Neuron (in vitro differentiated cells): ENCODE measurements at regions not wholly inside any gene's neighbourhood (a gene's known extent, or its start where the extent isn't known, plus 50 kb on each side); places are given as distances from the start of the nearest gene placed in this dataset.
"Not testable (repeated sequence)": the region's sequence is repeated elsewhere in the genome, so short reads cannot be mapped to it uniquely, and the experiment has no call there.

Source experiments
- H2AFZ ChIP-seq: one replicate; pipeline ENCODE4 v1.6.1; 2013; ENCODE audit warnings: low read depth, mild to moderate bottlenecking, inconsistent platforms, low read length, moderate library complexity
- H3K27me3 ChIP-seq: one replicate; pipeline ENCODE4 v1.6.1; 2013; ENCODE audit warnings: low read length; ENCODE audit not compliant: insufficient read depth
- H3K36me3 ChIP-seq: one replicate; pipeline ENCODE4 v1.6.1; 2013; ENCODE audit warnings: low read length; ENCODE audit not compliant: insufficient read depth
- H3K4me1 ChIP-seq: one replicate; pipeline ENCODE4 v1.6.1; 2013; ENCODE audit warnings: low read length; ENCODE audit not compliant: insufficient read depth
- H3K4me3 ChIP-seq: 2 replicates; pipeline ENCODE4 v1.5.1; 2013; ENCODE audit warnings: mild to moderate bottlenecking, low read length, moderate library complexity
- H3K9me3 ChIP-seq: one replicate; pipeline ENCODE4 v1.6.1; 2013; ENCODE audit warnings: low read length

DNA sequence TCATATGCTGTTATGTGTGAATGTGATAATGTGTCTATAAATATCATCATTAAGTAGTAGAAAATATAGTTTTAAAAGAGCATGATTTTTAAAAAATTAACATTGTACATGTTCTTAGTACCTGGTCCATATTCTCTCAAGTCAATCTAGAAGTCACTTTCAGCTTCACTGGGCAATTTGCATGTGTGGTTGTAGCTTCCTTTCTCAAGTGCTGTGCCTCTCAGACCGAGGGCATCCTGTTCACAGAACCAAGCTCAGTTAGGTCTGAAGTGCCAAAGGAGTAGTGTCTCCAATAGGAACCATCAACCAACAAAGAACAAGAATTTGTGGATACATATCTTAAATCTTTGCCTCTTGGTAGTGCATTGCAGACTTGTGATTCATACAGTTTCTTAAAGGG lies 541.8 kb upstream of the SLC10A2 start:
- peaks cover under 1% of the 10 kb centered on the region for H3K4me1 ChIP-seq
- H2AFZ ChIP-seq, result no peak overlapping the region
- peaks cover 3% of the 10 kb centered on the region for H3K9me3 ChIP-seq
- no peaks in the 10 kb centered on the region for H3K27me3 ChIP-seq
- no peak overlapping the region for H3K4me3 ChIP-seq
- no peaks in the 10 kb centered on the region for H3K36me3 ChIP-seq

GRCh38 chr13:103605546-103606326 lies 539.5 kb upstream of the SLC10A2 start:
- Histone ChIP-seq H3K4me1 (no peaks in the 10 kb centered on the region), H2AFZ (no peak overlapping the region), H3K4me3 (no peak overlapping the region), H3K27me3 (no peaks in the 10 kb centered on the region), H3K36me3 (no peaks in the 10 kb centered on the region), H3K9me3 (peaks cover 3% of the 10 kb centered on the region)

DNA sequence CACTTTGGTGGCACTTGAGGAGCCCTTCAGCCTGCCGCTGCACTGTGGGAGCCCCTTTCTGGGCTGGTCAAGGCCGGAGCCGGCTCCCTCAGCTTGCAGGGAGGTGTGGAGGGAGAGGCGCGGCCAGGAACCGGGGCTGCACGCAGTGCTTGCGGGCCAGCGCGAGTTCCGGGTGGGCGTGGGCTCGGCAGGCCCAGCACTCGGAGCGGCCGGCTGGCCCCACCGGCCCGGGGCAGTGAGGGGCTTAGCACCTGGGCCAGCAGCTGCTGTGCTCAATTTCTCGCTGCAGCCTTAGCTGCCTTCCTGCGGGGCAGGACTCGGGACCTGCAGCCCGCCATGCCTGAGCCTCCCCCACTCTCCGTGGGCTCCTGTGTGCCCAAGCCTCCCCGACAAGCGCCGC lies 533.7 kb upstream of the SLC10A2 start:
- not testable (repeated sequence) for H3K9me3 ChIP-seq, H3K36me3 ChIP-seq, H2AFZ ChIP-seq, H3K4me1 ChIP-seq, H3K27me3 ChIP-seq, H3K4me3 ChIP-seq

GRCh38 chr13:103598671-103599070 lies 532.5 kb upstream of the SLC10A2 start:
- H3K4me3 ChIP-seq, result no peak overlapping the region
- H3K27me3 ChIP-seq, result no peaks in the 10 kb centered on the region
- no peaks in the 10 kb centered on the region for H3K36me3 ChIP-seq
- no peak overlapping the region for H2AFZ ChIP-seq
- no peaks in the 10 kb centered on the region for H3K4me1 ChIP-seq
- no peaks in the 10 kb centered on the region for H3K9me3 ChIP-seq

GRCh38 chr13:103573446-103573845 lies 507.2 kb upstream of the SLC10A2 start:
- H3K36me3 ChIP-seq, result no peaks in the 10 kb centered on the region
- no peak overlapping the region for H3K4me3 ChIP-seq
- peaks cover 6% of the 10 kb centered on the region for H3K9me3 ChIP-seq
- no peaks in the 10 kb centered on the region for H3K27me3 ChIP-seq
- no peaks in the 10 kb centered on the region for H3K4me1 ChIP-seq
- no peak overlapping the region for H2AFZ ChIP-seq

DNA sequence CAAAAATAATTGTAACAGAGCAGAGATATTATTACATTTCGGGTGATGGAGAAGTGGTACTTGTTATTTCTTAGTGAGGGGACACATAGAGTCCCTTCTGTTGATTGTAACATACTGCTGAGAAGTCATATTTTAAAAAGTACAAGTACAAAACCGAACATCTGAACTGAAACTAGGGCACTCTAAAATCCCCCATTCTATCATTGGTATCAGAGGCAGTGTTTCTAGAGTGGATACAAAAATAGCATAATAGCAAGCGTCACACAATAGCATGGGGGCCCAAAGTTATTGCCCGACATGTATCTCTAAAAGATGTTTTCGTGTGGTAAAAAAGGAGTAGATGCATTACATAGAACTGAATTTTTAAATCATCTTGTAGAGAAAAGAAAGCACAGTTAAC lies 502.1 kb upstream of the SLC10A2 start:
- no peak overlapping the region for H2AFZ ChIP-seq
- no peaks in the 10 kb centered on the region for H3K4me1 ChIP-seq
- peaks cover 3% of the 10 kb centered on the region for H3K9me3 ChIP-seq
- H3K27me3 ChIP-seq, result no peaks in the 10 kb centered on the region
- no peak overlapping the region for H3K4me3 ChIP-seq
- H3K36me3 ChIP-seq, result no peaks in the 10 kb centered on the region

GRCh38 chr13:103557878-103558277 lies 491.7 kb upstream of the SLC10A2 start:
- no peaks in the 10 kb centered on the region for H3K27me3 ChIP-seq
- no peak overlapping the region for H2AFZ ChIP-seq
- no peaks in the 10 kb centered on the region for H3K36me3 ChIP-seq
- peaks cover 3% of the 10 kb centered on the region for H3K4me1 ChIP-seq
- no peaks in the 10 kb centered on the region for H3K9me3 ChIP-seq
- no peak overlapping the region for H3K4me3 ChIP-seq

GRCh38 chr13:103556681-103557080 lies 490.5 kb upstream of the SLC10A2 start:
- H2AFZ ChIP-seq, result no peak overlapping the region
- H3K27me3 ChIP-seq, result no peaks in the 10 kb centered on the region
- no peaks in the 10 kb centered on the region for H3K4me1 ChIP-seq
- no peak overlapping the region for H3K4me3 ChIP-seq
- no peaks in the 10 kb centered on the region for H3K9me3 ChIP-seq
- H3K36me3 ChIP-seq, result no peaks in the 10 kb centered on the region

DNA sequence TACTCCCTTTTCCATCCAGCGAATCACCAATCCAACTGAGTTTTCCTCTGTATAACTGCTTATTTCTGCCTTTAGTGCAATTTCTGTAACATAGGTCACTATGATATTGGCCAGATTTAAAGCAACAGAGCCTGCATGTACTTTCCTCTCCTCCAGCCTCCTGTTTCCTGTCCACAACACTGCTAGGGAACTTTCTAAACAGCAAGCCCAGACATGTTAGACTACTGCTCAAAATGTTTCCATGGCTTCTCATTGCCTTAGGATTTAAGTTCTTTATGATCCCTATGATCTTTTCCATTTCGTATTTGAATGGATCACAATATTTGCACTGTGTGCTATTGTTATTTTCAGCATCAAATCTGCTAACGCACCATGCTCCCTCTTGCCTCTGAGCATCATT lies 481.7 kb upstream of the SLC10A2 start:
- no peak overlapping the region for H3K4me3 ChIP-seq
- no peaks in the 10 kb centered on the region for H3K4me1 ChIP-seq

GRCh38 chr13:103546271-103546670 lies 480.1 kb upstream of the SLC10A2 start:
- H3K27me3 ChIP-seq, result no peaks in the 10 kb centered on the region
- peaks cover 2% of the 10 kb centered on the region for H3K9me3 ChIP-seq
- no peaks in the 10 kb centered on the region for H3K36me3 ChIP-seq
- no peaks in the 10 kb centered on the region for H3K4me1 ChIP-seq
- no peak overlapping the region for H3K4me3 ChIP-seq
- H2AFZ ChIP-seq, result no peak overlapping the region

More for the DNA sequence above, 481.7 kb upstream of the SLC10A2 start:
- H3K36me3 ChIP-seq, result no peaks in the 10 kb centered on the region
- no peaks in the 10 kb centered on the region for H3K27me3 ChIP-seq
- peaks cover 2% of the 10 kb centered on the region for H3K9me3 ChIP-seq
- H2AFZ ChIP-seq, result no peak overlapping the region

DNA sequence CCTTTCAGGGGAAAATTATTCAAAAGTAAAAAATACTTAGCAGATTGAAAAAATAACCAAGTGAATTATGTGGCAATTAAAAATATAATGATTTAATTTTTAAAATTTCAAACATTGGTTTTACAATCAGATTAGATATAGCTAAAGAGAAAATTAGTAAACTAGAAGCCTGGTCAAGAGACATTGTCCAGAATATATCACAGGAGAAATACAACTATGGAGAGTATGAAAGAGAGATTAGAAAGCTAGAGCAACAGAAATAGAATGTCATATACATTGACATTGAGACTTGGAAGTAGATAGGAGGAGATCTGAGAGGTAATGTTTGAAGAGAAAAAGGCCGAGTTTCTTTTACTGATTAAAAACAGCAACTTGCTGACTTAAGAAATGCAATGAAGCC lies 476.4 kb upstream of the SLC10A2 start:
- no peak overlapping the region for H2AFZ ChIP-seq
- peaks cover 10% of the 10 kb centered on the region for H3K4me1 ChIP-seq
- H3K27me3 ChIP-seq, result no peaks in the 10 kb centered on the region
- H3K9me3 ChIP-seq, result peaks cover 2% of the 10 kb centered on the region
- H3K4me3 ChIP-seq, result no peak overlapping the region
- H3K36me3 ChIP-seq, result no peaks in the 10 kb centered on the region

GRCh38 chr13:103540382-103540765 lies 474.2 kb upstream of the SLC10A2 start:
- Histone ChIP-seq H3K4me3 (no peak overlapping the region), H3K36me3 (no peaks in the 10 kb centered on the region), H3K9me3 (peaks cover 2% of the 10 kb centered on the region), H3K4me1 (peaks cover 10% of the 10 kb centered on the region), H2AFZ (no peak overlapping the region), H3K27me3 (no peaks in the 10 kb centered on the region)

- Histone ChIP-seq H3K4me3 (no peak overlapping the region), H2AFZ (peak overlapping the region; percentile 73), H3K9me3 (peaks cover 2% of the 10 kb centered on the region), H3K4me1 (peaks cover 10% of the 10 kb centered on the region), H3K27me3 (no peaks in the 10 kb centered on the region), H3K36me3 (no peaks in the 10 kb centered on the region)
These were observed 473.6 kb upstream of the SLC10A2 start for GRCh38 chr13:103539721-103540381.
